ENCODE measurements at regions not wholly inside any gene's neighbourhood (a gene's known extent, or its start where the extent isn't known, plus 50 kb on each side); places are given as distances from the start of the nearest gene placed in this dataset.

DNA sequence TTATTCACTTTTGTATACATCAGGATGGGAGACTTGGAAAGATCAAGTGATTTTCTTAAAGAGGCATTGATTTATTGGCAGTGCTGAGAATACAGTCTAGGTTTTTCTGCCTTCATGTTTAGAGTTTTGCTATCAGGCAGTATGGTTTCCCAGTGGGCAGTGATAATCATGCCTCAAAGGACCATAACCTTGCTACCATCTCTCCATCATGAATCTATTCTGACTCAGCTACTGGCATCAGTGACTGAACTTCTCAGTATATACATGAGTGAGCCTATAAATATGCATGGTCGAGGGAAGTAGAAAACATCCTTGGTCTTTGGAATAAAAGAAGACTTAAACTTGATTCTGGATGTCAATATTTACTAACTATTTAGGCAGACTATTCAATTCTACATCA, 562.0 kb upstream of the AADAT start:
- no peak overlapping the region for H3K4me3 Mint-ChIP-seq (ENCODE audit: unreplicated experiment)
- DNase-seq (ENCODE audit: low spot score) = no peak
- TF ChIP-seq, protein P1, sequence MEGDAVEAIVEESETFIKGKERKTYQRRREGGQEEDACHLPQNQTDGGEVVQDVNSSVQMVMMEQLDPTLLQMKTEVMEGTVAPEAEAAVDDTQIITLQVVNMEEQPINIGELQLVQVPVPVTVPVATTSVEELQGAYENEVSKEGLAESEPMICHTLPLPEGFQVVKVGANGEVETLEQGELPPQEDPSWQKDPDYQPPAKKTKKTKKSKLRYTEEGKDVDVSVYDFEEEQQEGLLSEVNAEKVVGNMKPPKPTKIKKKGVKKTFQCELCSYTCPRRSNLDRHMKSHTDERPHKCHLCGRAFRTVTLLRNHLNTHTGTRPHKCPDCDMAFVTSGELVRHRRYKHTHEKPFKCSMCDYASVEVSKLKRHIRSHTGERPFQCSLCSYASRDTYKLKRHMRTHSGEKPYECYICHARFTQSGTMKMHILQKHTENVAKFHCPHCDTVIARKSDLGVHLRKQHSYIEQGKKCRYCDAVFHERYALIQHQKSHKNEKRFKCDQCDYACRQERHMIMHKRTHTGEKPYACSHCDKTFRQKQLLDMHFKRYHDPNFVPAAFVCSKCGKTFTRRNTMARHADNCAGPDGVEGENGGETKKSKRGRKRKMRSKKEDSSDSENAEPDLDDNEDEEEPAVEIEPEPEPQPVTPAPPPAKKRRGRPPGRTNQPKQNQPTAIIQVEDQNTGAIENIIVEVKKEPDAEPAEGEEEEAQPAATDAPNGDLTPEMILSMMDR (IDR thresholded peaks at IDR 0.05) = no peak
- no peaks in the 10 kb centered on the region for H3K36me3 Mint-ChIP-seq (ENCODE audit: low read depth)
- H3K9me3 Mint-ChIP-seq (ENCODE audit: low read depth) = no peaks in the 10 kb centered on the region
- no peak overlapping the region for H3K27ac Mint-ChIP-seq (ENCODE audit: unreplicated experiment)
- H3K27me3 Mint-ChIP-seq (ENCODE audit: low read depth) = peaks cover 23% of the 10 kb centered on the region
- no peaks in the 10 kb centered on the region for H3K4me1 Mint-ChIP-seq (ENCODE audit: low read depth)

DNA sequence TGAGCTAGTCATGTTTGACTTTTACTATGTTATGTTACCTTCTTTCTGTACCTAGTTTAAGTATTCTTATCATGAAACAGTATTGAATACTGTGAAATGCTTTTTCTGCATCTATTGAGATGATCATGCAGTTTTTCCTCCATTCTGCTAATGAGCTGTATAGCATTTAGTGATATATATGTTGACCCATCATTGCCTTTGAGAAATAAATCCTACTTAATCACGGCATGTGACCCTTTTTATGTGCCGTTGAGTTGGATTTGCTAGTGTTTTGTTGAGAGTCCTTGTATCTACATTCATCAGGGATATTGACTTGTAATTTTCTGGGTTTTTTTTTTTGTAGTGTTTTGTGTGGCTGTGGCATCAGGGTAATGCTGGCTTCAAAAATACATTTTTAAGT, 537.7 kb upstream of the AADAT start:
- Mint-ChIP-seq H3K4me3 (ENCODE audit: unreplicated experiment) (no peak overlapping the region), H3K27me3 (ENCODE audit: low read depth) (no peaks in the 10 kb centered on the region)
- no peak for DNase-seq (ENCODE audit: low spot score)

DNA sequence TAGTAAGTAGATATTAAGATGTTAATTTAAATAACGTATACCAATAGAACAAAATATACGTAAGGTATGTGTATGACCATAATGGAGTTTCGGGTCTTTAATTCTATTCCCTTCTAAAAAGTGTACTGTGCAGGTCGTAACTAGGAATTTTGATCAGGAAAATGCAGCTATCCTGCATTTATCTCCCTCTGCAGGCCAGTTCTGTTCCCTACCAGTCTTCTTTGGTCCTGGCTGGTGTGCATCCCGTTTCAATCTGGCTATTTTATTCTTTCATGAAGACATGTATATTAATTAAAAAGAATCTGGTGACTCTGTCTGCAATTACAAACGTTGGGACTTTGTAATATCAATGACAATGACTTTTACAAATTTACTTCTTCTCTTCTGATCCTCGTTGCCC, 534.1 kb upstream of the AADAT start:
- no peak for DNase-seq (ENCODE audit: low spot score)
- peaks cover 2% of the 10 kb centered on the region for H3K27me3 Mint-ChIP-seq (ENCODE audit: low read depth)
- H3K4me3 Mint-ChIP-seq (ENCODE audit: unreplicated experiment) = no peak overlapping the region
- peaks cover 4% of the 10 kb centered on the region for H3K9me3 Mint-ChIP-seq (ENCODE audit: low read depth)
- H3K36me3 Mint-ChIP-seq (ENCODE audit: low read depth) = no peaks in the 10 kb centered on the region
- TF ChIP-seq, protein P1 (IDR thresholded peaks at IDR 0.05) = no peak
- H3K27ac Mint-ChIP-seq (ENCODE audit: unreplicated experiment) = no peak overlapping the region
- H3K4me1 Mint-ChIP-seq (ENCODE audit: low read depth) = no peaks in the 10 kb centered on the region

More for the DNA sequence above, 537.7 kb upstream of the AADAT start:
- H3K36me3 Mint-ChIP-seq (ENCODE audit: low read depth) = no peaks in the 10 kb centered on the region
- H3K4me1 Mint-ChIP-seq (ENCODE audit: low read depth) = no peaks in the 10 kb centered on the region
- no peak overlapping the region for H3K27ac Mint-ChIP-seq (ENCODE audit: unreplicated experiment)
- TF ChIP-seq, protein P1 (IDR thresholded peaks at IDR 0.05) = no peak
- peaks cover 28% of the 10 kb centered on the region for H3K9me3 Mint-ChIP-seq (ENCODE audit: low read depth)

DNA sequence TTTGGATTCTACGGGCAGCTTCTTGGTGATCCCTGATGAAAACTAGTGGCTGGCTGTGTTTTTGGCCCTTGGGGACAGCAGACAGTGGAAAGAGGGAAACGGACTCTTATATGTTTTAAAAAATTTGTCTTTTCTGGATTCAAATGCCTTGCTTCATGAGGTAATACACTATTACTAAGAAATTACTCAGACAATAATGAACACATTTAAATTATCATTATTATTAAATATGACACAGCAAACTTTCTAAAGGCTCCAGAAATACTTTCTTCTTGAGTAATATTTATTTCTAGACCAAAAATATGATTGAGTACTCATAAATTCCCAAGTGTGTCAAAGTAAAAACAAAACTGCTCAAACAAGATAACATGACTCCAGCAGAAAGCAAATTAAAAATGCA, 520.7 kb upstream of the AADAT start:
- H3K27me3 Mint-ChIP-seq (ENCODE audit: low read depth) = peaks cover 2% of the 10 kb centered on the region
- no peak for DNase-seq (ENCODE audit: low spot score)
- H3K36me3 Mint-ChIP-seq (ENCODE audit: low read depth) = no peaks in the 10 kb centered on the region
- peaks cover 18% of the 10 kb centered on the region for H3K9me3 Mint-ChIP-seq (ENCODE audit: low read depth)
- H3K27ac Mint-ChIP-seq (ENCODE audit: unreplicated experiment) = no peak overlapping the region
- H3K4me1 Mint-ChIP-seq (ENCODE audit: low read depth) = no peaks in the 10 kb centered on the region
- H3K4me3 Mint-ChIP-seq (ENCODE audit: unreplicated experiment) = no peak overlapping the region
- TF ChIP-seq, protein P1 (IDR thresholded peaks at IDR 0.05) = no peak

DNA sequence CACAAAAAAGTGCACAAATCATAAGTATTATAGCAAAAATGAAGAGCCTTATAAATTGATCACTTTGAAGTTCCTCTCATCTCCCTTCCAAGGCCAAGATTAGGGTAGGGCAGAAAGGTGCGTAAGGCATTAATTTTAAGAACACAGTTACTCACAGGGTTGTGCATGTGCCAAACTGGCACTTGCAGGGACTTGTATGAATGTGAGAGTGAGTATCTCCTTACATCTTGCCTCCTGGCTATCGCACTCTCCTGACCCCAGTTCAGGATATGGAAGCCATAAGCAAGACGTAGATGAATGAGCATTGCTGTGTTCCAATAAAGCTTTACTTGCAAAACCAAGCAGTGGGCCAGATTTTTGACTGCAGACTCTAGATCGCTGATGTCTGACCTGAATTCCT, 510.1 kb upstream of the AADAT start:
- H3K4me3 Mint-ChIP-seq (ENCODE audit: unreplicated experiment) = no peak overlapping the region
- no peaks in the 10 kb centered on the region for H3K27me3 Mint-ChIP-seq (ENCODE audit: low read depth)
- peaks cover 1% of the 10 kb centered on the region for H3K36me3 Mint-ChIP-seq (ENCODE audit: low read depth)
- TF ChIP-seq, protein P1 (IDR thresholded peaks at IDR 0.05) = no peak
- no peak for DNase-seq (ENCODE audit: low spot score)
- no peaks in the 10 kb centered on the region for H3K4me1 Mint-ChIP-seq (ENCODE audit: low read depth)
- H3K9me3 Mint-ChIP-seq (ENCODE audit: low read depth) = peaks cover 12% of the 10 kb centered on the region
- no peak overlapping the region for H3K27ac Mint-ChIP-seq (ENCODE audit: unreplicated experiment)

All from chondrocyte (in vitro differentiated cells).